ENCODE measurements at regions not wholly inside any gene's neighbourhood (a gene's known extent, or its start where the extent isn't known, plus 50 kb on each side); places are given as distances from the start of the nearest gene placed in this dataset.
A peak's percentile ranks its signal among the peaks of the same experiment; 100 is the strongest.

DNA sequence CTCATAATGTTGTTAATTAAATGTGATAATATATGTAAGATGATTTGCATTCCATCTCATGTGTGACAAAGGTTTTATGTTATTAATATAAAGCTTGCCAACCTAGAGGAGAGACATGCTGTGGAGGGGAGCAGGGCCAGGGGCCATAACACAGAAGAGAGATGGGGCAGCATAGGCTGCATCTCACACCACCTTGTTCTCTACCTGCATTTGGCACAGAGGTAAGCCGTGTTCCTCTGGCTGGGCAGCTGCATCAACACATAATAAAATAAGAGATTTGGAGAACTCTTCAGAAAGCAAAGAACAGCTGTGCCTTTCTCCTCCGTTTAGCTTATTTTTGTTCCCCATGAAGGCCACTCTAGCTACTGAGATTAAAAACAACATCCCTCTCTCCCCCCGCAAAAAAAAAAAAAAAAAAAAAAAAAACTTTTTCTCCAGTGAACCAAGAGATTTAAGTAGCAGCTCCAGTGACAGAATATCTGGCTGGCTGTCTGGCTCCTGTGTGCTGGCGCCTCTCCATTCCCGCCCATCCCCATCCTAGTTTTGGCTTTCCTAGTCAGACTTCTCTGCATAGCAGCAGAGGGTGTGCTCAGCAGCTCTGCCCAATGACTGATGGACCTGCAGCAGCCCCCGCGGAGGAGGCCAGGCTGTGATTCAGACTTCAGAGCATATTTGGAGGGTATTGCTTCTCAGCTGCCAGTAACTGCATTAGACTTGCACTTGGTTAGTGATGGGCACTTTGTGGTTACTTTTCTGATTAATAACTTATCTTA is 52.2 kb upstream of the STXBP5L start:
- TF ChIP-seq POLR2AphosphoS5 (IDR thresholded peaks at IDR 0.05) (no peak), POLR2A (IDR thresholded peaks at IDR 0.05) (no peak)
- no peaks in the 10 kb centered on the region for H3K9me3 ChIP-seq
- no peak overlapping the region for H3K4me3 ChIP-seq
- intact Hi-C loops (cut with DNase I): no loop called here
- H3K27me3 ChIP-seq (replicated peaks; ENCODE audit: insufficient read depth): no peaks in the 10 kb centered on the region
- peak; percentile 41 for DNase-seq (ENCODE audit: low spot score)
- H3K27ac ChIP-seq: no peak overlapping the region
- H3K36me3 ChIP-seq: no peaks in the 10 kb centered on the region
- 13% methylated on average over 7 of the region's 7 CpGs for WGBS
- no peaks in the 10 kb centered on the region for H3K4me1 ChIP-seq (replicated peaks)

Measured in prostate gland (tissue), 2 donors.